Femur (tissue), 1 donor: ENCODE measurements at regions not wholly inside any gene's neighbourhood (a gene's known extent, or its start where the extent isn't known, plus 50 kb on each side); places are given as distances from the start of the nearest gene placed in this dataset.

Experiments
- DNase-seq: peaks from one replicate; pipeline ENCODE4 v3.0.0-alpha.2; 2017

DNA sequence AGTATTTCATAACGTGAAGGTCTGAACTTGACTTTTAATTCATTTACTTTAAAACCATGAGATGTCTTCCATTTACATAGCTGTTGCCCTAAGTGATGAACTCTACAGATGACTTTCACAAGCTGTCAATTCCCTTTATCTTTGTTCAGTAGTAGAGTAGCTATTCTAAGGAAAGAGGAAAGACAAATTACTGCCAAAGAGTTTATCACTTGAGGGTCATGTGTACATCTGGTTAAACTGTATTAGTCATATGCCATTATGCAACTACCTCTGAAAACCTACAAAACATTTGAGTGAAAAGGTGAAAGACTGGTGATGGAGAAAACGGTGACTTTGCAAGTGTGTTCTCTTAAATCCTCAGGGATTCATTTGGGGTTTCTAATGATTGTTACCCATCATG lies 763.9 kb downstream of the TMEM182 start:
- DNase-seq, result no peak

DNA sequence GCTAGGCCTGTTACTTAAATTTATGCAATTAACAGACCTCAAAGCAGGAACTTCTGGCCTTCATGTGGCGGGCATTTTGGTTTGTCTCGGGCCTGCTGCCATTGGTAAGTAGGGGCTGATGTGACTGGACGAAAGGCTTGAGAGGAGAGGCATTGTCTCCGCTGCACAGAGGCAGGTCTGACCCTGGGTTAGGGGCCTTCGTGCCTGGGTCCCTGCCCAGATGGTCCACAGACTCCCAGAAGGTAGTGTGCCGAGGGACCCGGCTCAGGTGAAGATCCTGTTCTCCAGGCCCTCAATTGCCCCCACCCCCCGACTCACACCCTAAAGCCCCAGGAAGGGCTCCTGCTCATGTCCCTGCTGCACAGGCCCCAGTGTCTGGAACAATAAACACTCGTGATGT lies 764.9 kb downstream of the TMEM182 start:
- DNase-seq, result no peak

DNA sequence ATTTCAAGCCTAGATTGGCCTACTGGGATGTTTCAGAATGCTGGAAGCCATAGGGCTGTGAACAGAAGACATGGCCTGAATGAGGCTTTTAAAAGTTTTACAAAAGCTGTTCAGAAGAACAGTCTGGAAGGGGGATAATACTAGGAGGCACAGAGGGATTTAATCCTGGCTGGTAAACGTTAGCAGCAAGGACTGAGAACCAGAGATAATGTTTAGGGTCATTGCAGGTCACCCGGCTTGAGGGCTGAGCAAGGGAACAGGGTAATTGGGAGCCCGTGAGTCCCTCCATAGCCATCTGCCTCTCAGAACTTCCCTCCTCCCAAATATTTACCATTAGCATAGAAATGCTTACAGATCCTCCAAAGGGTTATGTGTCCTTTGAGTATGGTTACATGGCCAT lies 765.4 kb downstream of the TMEM182 start:
- DNase-seq, result no peak

DNA sequence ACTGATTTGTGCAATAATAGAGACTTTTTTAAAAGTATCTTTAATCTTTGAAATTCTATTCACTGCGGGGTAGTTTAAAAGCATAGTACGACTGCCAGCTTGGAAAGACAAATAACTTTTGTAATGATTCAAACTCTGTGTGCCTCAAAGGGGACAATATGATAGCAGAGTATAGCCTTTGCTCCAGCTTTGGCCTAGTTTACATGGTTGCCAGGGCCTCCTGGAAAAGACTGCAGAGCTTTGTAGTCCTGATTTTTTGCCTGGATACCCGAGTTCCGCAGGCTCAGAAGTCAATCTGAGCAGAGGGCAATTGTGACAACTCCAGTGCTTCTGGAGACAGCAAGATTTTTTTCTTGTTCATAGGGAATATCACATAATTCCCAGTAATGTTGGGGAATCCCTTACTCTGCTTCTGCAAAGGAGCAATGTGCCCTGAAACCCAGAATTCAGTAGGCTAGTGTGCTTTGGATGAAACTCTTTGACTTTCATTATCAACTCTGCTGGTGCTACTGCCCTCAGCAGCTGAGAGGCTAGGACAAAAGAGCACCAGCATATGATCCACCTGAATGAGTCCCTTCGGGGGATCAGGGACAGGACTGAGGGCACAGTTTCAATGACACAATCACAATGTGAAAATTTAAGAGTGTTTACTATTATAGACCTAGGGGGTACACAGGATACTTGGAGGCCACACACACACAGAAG lies 768.1 kb downstream of the TMEM182 start:
- no peak for DNase-seq

DNA sequence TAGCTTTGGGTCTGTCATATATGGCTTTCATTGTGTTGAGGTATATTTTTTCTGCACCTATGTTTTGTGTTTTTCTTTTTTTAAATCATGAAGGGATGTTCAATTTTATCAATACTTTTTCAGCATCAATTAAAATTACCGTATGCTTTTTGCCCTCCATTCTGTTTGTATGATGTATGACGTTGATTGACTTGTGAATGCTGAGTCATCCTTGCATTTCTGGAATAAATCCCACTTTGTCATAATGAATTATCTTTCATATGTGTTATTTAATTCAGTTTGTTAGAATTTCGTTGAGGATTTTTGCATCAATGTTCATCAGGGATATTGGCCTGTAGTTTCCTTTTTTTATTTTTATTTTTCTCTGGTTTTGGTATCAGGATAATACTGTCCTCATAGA lies 790.9 kb downstream of the TMEM182 start:
- no peak for DNase-seq

DNA sequence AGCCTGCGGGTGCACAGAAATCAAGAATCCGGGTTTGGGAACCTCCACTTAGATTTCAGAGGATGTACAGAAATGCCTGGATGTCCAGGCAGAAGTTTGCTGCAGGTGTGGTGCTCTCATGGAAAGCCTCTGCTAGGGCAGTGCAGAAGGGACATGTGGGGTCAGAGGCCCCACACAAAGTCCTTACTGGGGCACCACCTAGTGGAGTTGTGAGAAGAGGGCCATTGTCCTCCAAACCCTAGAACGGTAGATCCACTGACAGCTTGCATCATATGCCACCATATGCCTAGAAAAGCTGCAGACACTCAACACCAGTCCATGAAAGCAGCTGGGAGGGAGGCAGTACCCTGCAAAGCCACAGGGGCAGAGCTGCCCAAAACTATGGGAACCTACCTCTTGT lies 833.0 kb downstream of the TMEM182 start:
- DNase-seq, result no peak

DNA sequence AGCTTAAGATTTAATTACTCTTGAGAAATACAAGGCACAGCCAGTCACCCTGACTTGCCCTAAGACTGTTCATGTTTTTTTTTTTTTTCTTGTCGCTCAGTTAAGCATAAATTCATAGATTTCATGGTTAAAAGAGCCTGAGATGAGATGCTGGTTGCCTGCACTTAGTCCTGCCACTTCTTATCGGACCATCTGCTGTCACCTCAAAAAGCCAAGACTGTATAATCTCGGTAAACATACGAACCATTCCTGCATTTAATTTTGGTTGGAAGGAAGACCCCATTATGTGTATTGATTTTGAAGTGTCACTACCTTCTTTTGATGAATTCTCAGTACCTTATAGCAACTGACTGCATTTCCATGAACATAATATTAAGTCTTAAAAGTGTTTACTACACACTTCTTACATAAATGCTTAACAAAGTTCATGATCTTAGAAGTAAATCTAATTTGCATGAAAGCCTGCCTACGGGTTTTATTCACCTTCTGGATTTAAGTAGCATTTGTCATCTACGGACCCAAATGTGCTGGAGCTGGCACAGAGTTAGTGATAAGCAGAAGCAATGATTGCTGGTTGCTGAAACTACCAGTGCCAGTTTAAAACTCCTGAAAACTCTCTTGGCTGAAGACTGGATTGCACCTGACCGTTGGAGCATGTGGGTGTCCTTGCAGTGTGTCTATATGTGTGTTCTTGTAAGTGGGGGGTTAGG lies 843.4 kb downstream of the TMEM182 start:
- DNase-seq, result no peak

DNA sequence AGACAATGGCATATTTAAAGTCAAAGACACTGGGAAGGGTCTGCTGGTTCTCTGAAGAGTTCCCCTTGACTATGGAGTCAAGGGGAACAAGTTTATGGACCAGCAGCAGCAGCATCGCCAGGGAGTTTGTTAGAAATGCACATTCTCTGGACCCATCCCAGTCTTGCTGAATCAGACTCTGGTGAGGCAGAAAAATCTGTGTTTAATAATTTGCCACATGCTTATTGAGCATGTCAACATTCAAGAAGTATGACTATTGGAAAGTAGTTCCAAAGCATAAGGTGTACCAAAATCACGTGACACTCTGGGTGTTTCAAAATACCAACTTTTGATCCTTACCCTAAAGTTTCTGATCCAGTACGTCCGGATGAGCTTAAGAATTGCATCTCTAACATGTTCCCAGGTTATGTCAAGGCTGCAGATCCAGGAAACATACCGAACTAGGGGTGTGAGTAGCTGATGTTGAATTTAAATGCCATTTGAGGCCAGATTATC lies 853.8 kb downstream of the TMEM182 start:
- no peak for DNase-seq

DNA sequence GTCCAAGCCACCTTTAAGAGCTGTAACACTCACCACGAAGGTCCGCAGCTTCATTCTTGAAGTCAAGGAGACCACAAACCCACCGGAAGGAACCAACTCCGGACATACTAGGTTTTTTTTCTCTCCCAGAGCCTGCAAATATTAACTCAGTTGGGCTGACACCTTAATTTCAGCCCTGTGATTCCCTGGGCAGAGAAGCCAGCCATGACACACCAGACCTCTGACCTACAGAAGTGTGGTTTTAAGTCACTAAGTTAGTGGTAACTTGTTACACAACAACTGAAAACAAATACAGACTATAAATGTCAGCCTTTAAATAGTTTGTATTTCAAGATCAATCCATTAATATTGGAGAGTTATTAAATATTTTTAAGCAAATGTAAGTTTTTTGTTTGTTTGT lies 855.1 kb downstream of the TMEM182 start:
- DNase-seq, result no peak

DNA sequence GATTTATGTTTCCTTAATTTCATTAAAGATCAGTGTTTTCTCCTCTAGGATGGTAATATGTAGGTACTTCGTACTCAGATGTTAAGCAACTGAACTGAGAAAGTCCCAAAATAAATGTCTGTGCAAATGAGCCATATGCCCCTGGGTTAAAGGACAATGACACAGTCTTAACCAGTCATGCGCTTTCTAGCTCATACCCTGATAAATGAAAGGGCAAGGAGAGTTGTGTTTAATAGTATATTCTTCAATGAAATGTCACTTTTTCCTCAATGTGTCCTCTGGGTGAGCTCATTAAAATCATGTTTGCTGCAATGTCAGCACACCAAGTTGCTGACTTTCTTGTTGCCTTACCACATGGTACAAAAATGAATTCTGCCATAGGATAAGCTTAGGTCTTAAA lies 856.3 kb downstream of the TMEM182 start:
- DNase-seq, result no peak

DNA sequence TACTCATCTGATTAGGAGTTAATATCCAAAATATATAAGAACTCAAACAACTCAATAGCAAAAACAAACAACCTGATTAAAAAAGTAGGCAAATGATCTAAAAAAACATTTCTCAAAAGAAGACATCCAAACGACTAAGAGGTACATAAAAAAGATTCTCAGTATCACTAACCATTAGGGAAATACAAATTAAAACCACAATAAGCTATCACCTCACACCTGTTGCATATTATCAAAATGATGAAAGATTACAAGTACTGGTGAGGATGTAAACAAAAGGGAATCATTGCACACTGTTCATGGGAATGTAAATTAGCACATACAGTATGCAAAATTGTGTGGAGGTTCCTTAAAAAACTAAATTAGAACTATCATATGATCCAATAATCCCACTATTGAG lies 865.5 kb downstream of the TMEM182 start:
- DNase-seq, result no peak

DNA sequence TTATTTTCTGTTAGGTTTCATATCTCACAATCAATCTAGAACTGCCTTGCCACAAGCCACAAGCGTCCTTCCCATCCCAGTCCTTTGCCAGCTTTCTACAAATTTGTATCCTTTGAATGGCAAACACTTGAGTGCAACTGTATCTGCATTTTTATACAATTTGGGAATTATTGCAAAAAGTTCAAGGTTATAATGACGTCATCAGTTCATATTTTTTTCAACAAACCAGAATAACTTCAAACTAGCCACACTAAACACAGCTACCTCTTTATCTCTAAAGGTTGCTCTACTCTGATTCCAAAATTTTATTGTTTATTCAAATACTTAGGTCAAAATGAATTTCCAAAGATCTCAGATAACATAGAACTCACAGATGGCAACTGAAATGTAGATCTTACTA lies 877.1 kb downstream of the TMEM182 start:
- DNase-seq, result no peak

DNA sequence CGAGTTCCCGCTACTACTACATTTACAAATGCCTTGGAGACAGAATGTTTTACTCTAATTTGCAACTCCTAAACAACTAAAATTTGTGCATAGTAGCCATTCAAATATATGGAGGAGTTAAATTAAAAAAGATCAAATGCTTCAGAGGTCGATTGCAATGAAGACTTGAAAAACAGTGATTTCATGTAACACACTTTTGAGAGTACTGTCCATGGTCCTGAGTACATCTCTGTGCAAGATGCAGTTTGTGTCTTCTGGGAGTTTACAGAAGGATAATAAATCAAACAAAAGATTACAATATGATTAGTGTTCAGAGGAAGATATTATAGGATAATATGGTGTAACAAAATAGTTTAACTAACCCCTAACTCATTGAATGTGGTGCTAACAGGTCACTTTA lies 894.7 kb downstream of the TMEM182 start:
- no peak for DNase-seq

DNA sequence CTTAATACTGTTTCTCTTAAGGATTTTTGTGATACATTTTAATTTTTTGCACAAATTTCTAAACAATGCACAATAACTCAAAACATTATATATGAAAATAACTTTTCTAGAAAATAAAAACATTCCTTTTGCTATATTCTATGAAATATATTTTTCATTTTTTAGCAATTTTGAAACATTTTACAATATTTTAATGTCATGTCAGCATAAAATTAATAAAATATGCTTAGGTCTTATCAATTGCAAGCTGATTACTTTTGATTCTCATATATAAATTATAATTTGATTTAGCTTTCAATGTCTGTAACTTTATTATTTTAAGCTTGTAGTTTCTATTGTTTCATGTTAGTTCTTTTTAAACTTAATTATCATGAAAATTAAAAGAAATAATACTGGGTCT lies 898.7 kb downstream of the TMEM182 start:
- DNase-seq, result no peak

DNA sequence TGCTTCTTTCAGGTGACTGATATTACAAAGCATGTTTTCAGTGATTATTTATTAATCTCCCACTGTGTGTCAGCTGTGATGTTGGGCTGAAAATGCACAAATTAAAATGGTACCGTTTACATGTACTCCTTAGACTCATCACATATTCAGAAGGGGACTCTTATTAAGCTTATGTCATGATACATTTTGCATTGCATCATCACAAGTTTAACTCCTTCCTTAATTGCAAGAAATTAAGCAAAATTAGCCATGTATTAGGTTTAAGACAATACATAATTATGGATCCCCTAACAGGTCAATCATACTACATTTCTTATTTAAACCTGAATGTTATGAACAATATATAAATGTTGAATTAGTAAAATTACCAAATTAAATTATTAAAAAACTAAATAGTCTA lies 899.1 kb downstream of the TMEM182 start:
- DNase-seq, result no peak

DNA sequence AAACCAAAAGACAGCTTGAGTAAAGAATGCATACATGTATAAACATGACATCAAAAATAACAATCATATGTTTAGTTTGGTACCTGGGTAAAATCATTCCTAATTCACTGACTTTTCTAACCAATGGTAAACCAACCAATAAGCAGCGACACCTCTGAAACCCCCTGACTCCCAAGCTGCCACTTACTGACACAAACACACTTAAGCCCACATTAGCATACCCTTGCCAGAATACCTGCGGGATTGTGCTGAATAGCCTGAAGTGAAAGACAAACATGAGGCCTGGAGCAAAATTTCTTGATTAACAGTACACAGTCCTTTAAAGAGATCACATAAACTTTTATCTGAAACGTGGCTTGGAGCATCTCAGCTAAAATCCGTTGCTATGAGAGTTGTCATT lies 902.9 kb downstream of the TMEM182 start:
- no peak for DNase-seq

DNA sequence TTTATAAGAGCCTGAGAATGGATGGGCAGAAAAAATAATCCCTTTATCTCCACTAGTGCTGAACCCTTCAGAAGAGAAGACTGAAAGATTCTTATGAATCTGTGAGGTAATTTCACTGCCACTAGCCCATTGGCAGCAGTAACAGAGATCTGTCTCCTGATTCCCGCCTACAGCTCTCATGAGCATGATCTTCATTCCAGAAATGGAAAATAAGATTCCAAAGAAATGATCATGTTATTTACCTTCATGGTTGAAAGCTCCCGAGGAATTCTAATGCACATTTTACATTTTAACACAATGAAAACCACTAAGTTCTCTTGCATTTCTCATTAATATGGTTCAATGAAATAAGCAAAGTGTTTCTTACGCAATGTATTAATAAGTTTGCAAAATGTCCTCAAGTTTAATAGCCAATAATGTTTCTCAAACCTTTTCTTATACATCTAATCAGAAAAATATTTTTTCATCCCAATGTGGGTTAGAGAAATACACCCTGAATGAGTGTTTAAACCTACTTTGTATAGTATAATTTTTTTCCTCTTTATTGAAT lies 905.6 kb downstream of the TMEM182 start:
- no peak for DNase-seq

DNA sequence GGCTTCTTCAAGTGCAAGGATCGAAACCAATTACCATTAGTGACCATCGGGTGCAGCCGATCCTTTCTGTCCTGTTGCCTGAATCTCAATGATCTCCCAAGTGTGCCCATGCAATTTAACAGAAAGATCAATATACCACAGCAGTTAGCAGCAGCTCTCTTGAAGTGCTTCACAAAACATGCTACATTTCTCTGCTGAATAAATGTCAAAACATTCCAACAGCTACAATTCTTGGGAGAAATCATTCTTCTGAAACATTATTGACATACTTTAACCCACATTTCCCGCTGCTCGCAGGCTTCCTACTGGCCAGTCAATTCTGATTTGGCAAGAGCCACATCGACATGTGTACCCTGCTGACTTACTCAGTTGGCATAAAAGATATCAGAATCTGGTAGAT lies 907.7 kb downstream of the TMEM182 start:
- no peak for DNase-seq
